ENCODE measurements at regions not wholly inside any gene's neighbourhood (a gene's known extent, or its start where the extent isn't known, plus 50 kb on each side); places are given as distances from the start of the nearest gene placed in this dataset.

- no peak for TF ChIP-seq CTCF (IDR thresholded peaks at IDR 0.05)
- no peak for TF ChIP-seq ZFX (IDR thresholded peaks at IDR 0.05; ENCODE audit: borderline replicate concordance)
These were observed 70.9 kb downstream of the HFE start for GRCh38 chr6:26158076-26158580.

All from 22Rv1 (cell line).